ENCODE measurements at regions not wholly inside any gene's neighbourhood (a gene's known extent, or its start where the extent isn't known, plus 50 kb on each side); places are given as distances from the start of the nearest gene placed in this dataset.

DNA sequence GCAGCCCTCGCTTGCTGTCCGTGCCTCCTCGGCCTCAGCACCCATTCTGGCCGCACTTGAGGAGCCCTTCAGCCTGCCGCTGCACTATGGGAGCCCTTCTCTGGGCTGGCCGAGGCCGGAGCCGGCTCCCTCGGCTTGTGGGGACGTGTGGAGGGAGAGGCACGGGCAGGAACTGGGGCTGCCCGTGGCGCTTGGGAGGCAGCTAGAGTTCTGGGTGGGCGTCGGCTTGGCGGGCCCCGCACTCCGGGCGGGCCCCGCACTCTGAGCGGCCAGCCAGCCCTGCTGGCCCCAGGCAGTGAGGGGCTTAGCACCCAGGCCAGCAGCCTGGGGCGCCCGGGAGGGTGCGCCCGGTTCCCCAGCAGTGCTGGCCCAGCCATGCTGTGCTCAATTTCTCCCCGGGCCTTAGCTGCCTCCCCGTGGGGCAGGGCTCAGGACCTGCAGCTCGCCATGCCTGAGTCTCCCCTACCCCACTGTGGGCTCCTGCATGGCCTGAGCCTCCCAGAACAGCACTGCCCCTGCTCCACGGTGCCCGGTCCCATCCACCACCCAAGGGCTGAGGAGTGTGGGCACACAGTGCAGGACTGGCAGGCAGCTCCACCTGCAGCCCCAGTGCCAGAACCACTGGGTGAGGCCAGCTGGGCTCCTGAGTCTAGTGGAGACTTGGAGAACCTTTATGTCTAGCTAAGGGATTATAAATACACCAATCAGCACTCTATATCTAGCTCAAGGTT, 240.0 kb upstream of the PRR20A start:
- DNase-seq (ENCODE audit: low spot score): no peak

DNA sequence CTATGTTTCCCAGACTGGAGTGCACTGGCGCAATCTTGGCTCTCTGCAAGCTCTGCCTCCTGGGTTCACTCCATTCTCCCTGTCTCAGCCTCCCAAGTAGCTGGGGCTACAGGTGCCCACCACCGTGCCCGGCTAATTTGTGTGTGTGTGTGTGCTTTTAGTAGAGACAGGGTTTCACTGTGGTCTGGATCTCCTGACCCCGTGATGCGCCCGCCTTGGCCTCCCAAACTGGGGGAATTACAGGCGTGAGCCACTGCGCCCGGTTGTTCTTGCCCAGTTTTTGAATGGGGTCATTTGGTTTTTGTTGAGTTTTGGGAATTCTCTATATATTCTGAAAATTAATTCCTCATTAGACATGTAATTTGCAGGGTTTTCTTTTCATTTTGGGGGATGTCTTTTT, 238.4 kb upstream of the PRR20A start:
- no peak for DNase-seq (ENCODE audit: low spot score)

DNA sequence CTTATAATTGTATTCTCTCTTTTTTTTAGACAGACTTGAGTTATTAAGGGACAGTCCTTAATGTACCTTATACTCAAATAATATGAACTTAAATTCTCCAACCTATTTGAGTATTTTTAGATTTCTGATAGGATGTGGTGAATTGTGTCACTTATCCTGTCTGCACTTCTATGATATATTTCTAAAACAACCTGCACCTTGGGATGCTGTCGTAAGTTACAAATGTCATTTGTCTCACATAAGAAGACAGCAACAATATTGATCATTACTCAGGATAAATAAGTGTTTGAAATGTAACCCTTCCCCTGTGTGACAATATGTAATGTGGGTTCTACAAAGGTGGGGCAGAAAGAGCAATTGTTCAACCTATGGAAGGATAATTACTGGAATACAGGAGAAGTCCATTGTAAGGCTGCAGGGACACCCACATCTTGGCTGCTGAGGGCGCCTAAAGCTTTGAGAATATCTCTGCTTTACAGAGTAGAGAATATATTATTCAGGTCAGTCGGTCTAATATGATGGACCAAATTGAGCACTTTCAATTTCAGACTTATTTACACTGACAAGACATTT, 236.9 kb upstream of the PRR20A start:
- no peak for DNase-seq (ENCODE audit: low spot score)

DNA sequence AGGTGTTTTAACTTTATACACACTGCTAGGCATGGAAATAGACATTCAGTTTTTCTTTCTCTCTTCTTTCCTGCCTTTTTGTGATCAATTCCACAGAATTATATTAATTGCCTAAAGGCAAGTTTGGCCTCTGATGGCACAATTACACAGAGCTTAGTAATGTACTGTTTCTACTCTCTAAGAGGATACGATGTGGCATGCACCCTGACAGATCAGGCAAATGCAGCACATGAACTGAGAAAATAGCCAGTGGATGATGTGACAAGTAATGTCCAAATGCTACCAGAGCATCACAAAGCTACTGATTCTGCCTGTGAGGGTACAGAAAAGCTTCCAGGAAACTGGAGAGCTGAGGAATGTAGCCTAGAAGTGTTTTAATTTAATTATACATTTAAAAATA, 233.8 kb upstream of the PRR20A start:
- DNase-seq (ENCODE audit: low spot score): no peak

DNA sequence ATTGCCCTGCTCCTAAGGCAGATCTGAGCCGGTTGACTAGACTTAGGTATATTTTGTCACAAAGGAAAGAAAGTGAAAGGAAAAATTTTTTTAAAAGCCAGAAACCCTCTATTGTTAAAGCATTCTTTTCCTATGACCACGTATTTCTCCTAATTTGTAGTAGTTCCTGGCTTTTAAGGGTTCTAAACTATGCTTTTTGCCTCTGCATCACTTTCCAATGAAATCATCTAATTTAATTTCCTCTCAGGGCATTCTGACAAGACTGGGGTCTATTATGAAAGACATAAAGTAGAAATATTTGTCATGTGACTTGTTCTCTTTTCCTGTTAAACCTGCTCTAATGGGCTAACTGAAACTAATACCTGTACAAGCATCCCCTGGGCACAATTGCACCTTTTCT, 233.0 kb upstream of the PRR20A start:
- no peak for DNase-seq (ENCODE audit: low spot score)

DNA sequence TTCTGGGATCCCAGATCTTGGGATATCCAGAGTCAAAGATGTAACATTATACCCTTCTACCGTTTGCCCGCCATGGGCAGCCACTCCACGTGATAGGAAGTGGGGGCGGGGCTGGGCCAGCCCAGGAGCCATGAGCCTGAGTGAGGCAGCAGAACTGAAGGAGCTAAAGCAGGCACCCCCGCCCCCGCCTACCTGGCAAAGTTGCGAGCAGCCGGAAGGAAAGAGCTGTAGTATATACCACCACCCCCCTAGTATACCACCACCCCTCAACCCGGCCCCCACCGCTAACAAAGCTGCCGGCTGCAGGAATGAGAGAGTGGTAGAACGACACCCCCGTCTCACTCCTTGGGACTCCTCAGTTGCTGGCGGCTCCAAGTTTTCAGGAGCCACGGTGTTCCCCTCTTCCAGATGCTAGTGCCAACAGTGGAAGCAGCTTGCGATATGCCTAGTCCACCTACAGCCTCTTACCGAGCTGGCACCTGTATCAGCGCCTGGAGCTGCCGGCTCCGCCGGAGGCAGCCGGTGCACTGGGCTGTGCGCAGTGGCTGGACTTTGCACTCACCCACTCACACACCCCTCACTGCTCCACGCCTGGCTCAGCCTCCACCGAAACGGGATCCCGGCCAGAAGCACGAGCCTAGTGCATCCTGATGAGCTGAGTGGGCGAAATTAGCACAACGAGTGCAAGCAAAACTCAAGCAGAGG, 230.7 kb upstream of the PRR20A start:
- no peak for DNase-seq (ENCODE audit: low spot score)

DNA sequence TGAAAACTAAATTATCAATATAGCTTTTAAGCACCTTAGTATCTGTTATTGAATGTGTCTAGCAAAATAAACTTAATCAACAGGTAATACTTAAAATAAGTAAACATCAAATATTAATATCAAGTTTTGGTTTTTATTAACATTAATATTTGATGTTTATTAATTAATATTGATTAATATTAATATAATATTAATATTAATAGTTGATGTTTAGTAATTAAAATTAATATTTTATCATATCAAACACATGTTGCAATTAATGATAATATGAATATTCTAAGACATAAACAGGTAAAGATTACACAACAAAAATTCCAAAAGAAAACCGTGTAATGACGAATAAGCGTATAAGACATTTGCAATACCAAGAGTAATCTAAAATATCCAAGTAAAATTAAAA, 222.8 kb upstream of the PRR20A start:
- DNase-seq (ENCODE audit: low spot score): no peak

DNA sequence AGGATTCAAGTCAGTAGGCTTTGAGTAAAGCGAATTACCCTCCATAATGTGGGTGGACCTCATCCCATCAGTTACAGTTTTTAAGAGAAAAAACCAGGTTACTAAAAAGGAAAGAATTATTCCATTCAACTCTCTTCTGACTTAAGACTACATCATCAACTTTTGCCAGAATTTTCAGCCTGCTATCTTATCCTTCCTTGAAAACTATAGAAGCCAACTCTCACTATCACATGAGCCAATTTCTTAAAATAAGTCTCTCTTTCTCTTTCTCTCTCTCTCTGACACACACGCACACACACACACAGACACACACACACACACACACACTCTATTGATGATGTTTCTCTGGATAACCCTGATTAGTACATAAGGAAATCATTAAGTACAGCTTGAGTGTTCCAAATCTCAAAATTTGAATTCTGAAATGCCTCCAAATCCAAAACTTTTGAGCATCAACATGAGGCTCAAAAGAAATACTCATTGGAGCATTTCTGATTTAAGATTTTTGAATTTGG, 217.0 kb upstream of the PRR20A start:
- DNase-seq (ENCODE audit: low spot score): no peak

DNA sequence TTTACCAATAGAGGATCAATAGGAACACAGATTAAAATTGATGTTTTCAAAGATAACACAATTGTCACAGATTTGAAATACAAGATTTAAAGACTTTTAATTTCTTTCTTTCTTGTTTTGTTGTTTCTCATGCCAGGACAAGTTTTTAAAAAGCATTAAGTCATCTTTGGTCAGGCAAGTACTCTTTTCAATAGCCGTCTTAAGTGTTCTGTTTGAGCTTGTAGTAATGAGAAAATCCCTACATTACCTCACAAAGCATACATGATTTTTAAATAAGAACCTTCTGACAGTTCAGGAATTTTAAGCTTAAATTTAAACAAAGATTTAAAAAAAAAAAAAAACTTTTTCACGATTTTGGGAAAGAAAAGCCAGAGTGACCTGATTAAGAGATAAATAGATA, 216.3 kb upstream of the PRR20A start:
- no peak for DNase-seq (ENCODE audit: low spot score)

DNA sequence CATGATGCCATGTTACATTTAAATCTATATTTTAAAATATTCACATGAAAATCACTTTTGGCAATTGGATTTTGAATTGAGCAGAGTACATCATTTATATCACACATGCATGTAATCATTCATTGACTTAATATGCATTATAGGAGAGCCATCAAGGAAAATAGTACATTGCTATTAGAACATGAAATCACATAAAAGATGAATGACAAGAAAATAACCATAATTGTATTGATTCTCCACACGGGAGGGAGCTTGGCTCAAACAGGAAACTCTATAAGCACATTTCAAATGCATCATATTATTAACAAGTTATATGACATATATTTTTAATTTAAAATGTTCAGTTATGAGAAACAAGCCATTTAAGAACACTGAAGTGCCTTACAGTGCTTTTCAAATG, 208.6 kb upstream of the PRR20A start:
- no peak for DNase-seq (ENCODE audit: low spot score)

DNA sequence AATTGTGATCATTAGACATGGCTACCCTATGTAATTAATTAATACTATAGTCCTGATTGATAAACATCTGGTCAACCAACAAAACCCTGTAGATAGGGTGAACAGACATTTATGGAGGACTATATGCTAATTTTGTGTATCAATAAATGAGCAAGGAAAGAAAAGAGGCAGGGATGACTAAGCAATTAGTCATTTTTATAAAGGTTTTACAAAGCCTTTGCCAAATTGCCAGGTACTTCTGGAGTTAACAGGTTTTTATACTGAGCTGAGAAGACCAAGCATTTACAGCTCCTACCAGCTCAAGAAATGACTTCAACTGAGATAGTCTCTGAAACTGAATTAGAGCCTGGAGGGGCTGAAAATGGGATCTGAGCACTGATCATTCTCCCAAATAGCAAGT, 186.8 kb upstream of the PRR20A start:
- DNase-seq (ENCODE audit: low spot score): no peak

DNA sequence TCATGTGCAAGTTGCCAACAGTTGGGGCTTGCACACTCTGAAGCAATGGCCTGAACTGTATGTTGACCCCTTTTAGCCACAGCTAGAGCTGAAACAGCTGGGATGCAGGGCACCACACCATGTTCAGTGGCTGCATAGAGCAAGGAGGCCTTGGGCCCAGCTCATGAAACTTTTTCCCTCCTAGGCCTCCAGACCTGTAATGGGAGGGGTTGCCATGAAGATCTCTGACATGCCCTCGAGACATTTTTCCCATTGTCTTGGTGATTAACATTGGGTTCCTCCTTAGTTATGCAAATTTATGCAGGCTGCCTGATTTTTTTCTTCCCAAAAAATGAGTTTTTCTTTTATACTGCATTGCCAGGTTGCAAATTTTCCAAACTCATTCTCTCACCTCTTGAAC, 165.1 kb upstream of the PRR20A start:
- DNase-seq (ENCODE audit: low spot score): no peak

DNA sequence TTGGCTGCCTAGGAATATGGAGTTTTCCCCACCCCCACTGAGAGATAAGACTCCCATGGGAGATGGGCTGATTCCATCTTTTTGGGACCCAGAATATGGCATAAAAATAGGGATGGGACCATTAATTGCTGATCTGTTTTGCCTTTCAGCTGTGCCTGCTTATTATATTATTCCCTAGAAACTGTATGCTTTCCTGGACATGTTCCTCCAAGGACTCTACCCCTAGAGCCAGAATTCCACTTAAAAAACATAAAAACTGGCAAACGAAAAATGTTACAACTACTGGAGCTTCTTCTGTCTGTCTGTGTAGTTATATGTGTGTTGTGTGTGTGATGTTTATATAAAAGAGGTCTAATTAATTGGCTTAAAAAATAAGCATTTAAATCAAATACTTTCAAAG, 159.9 kb upstream of the PRR20A start:
- DNase-seq (ENCODE audit: low spot score): no peak

DNA sequence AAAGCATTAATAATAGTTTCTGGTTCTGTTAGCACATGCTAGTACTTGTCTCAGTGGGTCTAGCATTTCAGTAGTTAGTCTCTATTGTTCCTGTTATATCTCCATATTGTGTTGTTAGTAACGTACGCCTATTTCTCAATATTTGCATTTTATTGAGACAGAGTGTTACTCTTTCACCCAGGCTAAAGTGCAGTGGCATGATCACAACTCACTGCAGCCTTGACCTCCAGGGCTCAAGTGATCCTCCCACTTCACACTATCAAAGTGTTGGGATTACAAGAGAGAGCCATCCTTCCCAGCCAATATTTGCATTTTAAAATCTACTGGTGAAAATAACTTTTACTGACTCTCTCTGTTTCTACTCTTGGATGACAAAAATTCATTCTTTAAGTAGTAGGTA, 154.6 kb upstream of the PRR20A start:
- no peak for DNase-seq (ENCODE audit: low spot score)

DNA sequence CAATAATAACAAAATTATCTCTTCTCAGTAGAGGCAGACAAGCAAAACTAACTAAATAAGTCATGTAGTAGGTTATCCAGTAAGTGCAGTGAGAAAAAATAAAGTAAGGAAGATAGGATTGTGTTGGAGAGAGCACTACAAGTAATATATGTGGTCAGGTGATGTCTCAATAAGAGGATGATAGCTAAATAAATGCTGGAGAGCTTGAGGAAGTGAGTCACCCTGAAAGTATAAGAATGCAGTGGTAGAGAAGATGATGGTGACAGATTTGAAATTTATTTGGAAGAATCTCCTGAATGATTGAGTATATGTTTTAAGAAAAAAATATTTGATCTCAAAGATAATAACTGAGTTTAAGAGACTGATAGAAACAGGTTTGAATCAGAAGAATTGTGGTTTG, 152.2 kb upstream of the PRR20A start:
- DNase-seq (ENCODE audit: low spot score): no peak

DNA sequence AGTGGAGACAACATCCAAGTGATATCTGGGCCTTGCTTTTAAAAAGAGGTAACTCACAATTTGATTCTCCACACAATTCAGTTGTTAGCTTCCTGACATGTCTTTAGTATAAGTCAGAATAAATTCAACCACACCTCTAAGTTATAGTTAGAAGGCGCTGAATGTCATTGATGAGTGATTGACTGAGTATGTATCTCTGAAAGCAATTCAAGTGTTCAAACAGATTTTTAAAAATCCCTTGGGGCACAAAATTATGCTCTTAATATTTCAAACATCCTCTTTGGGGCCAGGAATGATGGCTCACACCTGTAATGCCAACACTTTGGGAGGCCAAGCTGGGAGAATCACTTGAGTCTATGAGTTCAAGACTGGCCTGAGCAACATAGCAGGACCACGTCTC, 137.0 kb upstream of the PRR20A start:
- DNase-seq (ENCODE audit: low spot score): no peak

DNA sequence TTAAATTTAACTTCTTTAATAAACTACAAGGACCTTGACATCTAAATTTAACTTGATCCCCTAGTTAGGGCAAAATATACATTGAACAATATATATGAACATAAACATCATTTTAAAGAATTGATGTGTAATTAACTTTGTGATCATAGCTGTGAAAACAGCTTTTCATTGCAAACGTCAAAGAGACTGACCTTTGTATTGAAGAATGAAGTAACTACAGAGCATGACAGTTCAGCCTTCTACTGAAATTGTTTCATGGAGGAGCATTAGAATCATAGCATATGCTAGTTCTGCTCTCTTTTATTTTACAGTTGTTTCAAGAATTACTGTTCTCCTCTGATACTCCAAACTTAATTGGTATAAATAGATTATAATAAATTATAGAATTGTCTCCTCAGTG, 123.4 kb upstream of the PRR20A start:
- DNase-seq (ENCODE audit: low spot score): no peak

DNA sequence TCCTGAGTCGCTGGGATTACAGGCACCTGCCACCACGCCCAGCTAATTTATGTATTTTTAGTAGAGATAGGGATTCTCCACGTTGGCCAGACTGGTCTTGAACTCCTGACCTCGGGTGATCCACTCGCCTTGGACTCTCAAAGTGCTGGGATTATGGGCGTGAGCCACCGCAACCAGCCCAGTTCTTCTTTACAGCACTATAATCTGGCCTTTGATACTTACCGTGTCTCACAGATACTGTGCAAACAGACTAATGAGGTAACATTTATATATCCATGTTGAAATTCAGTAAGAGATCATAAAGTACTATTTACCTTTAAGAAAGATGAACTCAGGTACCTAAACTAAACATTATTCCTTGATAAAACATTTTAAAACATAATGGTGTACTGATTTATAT, 121.8 kb upstream of the PRR20A start:
- no peak for DNase-seq (ENCODE audit: low spot score)

DNA sequence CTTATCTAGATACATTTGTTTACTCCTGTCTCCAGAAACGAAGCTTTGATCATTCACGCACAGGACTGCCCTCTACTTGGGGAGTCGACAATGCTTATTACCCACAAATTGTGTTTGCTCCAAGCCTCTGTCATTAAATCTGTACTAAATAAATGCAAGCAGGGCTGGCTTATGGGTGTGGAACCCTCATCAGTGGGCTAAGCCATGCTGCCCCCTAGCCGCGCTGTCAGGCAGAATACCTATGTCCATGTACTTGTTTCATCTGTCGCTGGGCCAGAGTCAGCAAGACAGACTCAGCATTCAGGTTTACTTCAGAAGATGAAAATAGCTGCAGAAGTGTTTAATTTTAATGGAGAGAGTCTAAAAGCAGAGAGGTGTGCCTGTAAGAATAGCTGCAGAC, 110.0 kb upstream of the PRR20A start:
- no peak for DNase-seq (ENCODE audit: low spot score)

DNA sequence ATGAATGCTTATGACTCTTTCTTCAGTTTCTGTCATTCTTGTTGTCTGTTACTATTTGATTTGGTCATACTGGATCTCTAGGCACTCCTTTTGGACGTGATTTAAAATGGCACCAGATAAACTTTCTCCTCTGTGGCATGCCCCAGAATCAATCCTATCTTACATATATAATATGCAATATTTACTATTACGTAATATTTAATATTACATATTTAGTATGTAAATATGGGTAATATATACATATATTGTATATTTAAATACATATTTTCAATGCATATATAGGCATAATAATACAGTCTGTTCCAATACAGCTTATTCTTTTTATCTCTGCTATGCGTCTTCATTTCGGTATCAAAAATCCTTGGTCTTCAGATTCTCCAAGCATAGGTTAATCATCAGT, 104.4 kb upstream of the PRR20A start:
- no peak for DNase-seq (ENCODE audit: low spot score)

DNA sequence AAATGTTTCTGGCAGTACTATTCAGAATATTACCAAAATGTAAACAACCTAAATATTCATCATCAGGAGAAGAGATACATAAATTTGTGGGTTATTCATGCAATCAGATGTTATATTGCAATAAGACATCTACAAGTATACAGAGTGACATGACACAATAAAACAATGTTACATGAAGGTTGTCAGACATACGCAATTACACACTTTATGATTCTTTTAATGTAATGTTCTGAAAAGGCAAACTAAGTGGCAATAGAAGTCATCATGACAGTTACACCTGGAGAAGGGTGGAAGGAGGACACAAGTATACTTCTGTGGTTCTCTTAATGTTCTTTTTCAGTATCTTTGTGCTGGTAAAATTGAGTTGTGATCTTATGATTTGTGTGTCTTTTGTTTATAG, 95.8 kb upstream of the PRR20A start:
- DNase-seq (ENCODE audit: low spot score): no peak

DNA sequence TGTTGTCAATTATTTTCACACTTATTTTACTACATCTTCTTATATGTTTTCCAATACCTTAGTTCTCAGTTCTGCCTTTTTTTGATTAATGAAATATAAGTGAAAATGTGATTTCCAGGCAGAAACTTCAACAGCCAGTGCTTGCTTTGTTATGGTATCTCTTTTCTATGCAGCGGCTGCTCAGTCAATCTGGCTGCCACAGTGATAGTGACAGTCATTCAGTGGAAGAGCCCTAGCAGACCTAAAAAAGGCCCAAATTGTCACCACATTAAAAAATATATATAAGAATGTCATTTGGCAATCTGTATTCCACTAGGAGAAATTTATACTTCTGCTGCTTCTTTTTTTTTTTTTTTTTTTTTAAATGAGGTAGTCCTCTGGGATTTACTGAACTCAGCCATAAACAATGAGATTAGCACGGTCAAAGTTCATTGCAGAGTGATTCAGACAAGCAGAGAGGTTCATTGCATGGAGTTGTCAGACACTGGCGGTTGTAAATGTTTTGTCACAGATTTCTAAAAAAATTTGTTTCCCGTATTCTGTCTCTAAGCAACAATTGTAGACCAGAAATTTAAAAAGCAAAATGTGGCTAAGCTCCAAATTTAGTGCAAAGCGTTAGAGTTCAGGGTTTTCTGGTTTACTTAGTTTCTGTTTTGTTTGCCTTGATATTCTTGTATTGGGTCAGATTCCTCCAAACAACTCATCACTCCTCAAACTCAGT, 94.7 kb upstream of the PRR20A start:
- DNase-seq (ENCODE audit: low spot score): no peak
